ENCODE measurements at regions not wholly inside any gene's neighbourhood (a gene's known extent, or its start where the extent isn't known, plus 50 kb on each side); places are given as distances from the start of the nearest gene placed in this dataset.

DNA sequence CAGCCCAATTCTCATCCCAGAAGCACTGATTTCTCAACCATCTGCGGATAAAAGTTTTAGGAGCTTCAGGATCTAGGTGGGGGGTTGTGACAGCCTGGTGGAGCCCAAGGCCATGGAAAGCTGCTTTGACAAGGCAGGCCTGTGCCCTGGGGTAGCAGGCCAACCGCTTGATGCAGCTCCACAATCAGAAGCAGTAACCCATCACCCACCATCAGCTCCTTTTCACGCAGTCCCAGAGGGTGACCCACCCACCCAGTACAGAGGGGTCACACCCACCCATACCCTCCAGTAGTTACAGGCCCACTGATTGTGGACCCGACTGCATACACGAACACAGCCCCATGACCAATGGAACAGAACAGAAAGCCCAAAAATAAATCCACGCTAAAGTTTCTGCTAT lies 253.9 kb downstream of the AHR start:
- TF ChIP-seq, protein P1, sequence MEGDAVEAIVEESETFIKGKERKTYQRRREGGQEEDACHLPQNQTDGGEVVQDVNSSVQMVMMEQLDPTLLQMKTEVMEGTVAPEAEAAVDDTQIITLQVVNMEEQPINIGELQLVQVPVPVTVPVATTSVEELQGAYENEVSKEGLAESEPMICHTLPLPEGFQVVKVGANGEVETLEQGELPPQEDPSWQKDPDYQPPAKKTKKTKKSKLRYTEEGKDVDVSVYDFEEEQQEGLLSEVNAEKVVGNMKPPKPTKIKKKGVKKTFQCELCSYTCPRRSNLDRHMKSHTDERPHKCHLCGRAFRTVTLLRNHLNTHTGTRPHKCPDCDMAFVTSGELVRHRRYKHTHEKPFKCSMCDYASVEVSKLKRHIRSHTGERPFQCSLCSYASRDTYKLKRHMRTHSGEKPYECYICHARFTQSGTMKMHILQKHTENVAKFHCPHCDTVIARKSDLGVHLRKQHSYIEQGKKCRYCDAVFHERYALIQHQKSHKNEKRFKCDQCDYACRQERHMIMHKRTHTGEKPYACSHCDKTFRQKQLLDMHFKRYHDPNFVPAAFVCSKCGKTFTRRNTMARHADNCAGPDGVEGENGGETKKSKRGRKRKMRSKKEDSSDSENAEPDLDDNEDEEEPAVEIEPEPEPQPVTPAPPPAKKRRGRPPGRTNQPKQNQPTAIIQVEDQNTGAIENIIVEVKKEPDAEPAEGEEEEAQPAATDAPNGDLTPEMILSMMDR (conservative IDR thresholded peaks at IDR 0.05; ENCODE audit: low read depth, low read length) = no peak
- TF ChIP-seq EZH2 (IDR thresholded peaks at IDR 0.05; ENCODE audit: borderline replicate concordance, low read depth, low read length, poor library complexity, severe bottlenecking) = no peak
